Breast epithelium (tissue), 4 donors: ENCODE measurements at regions not wholly inside any gene's neighbourhood (a gene's known extent, or its start where the extent isn't known, plus 50 kb on each side); places are given as distances from the start of the nearest gene placed in this dataset.

Experiments
- DNase-seq, 2 donors: peaks; one replicate each; pipeline ENCODE4 v3.0.0-alpha.2; 2019; ENCODE audit warnings: low spot score in 2 of 2
- H3K27ac ChIP-seq, 2 donors: fragments of 200-600 bp; sonication (generic) in 1 of 2; one replicate each; pipeline ENCODE4 v1.5.1; 2016 to 2019; ENCODE audit warnings: mild to moderate bottlenecking in 1 of 2
- H3K27me3 ChIP-seq, 2 donors: fragments of 200-600 bp; sonication (generic) in 1 of 2; one replicate each; pipeline versions ENCODE4 v1.5.1 to v1.6.0; 2017 to 2019; ENCODE audit warnings: control low read depth in 1 of 2, mild to moderate bottlenecking in 1 of 2
- H3K36me3 ChIP-seq: fragments of 200-600 bp; one replicate; pipeline ENCODE4 v1.5.1; 2019
- H3K4me1 ChIP-seq, 2 donors: fragments of 200-600 bp; sonication (generic); one replicate each; pipeline ENCODE4 v1.5.1; 2016 to 2019; ENCODE audit warnings: control low read depth in 1 of 2
- H3K4me3 ChIP-seq, 3 donors: fragments of 200-600 bp; sonication (generic); 1 replicate in 2 of 3; 2 replicates in 1 of 3; pipeline ENCODE4 v1.5.1; 2016 to 2019; ENCODE audit warnings: mild to moderate bottlenecking in 3 of 3, moderate library complexity in 2 of 3
- H3K9me3 ChIP-seq, 2 donors: fragments of 200-600 bp; sonication (generic) in 1 of 2; one replicate each; pipeline ENCODE4 v1.5.1; 2016 to 2019; ENCODE audit warnings: control low read depth in 1 of 2
- POLR2A ChIP-seq: fragments of 450-650 bp; IDR thresholded peaks from one replicate; pipeline ENCODE4 v1.6.1; 2016; ENCODE audit warnings: antibody characterized with exemption, mild to moderate bottlenecking, moderate library complexity
- POLR2AphosphoS5 ChIP-seq, 3 donors: sonication (generic); formaldehyde crosslinking; IDR thresholded peaks; one replicate each; pipeline ENCODE4 v1.6.1; 2017; ENCODE audit warnings: antibody characterized with exemption in 3 of 3
- intact Hi-C: fragments of 100-400 bp; cut with DNase I; formaldehyde crosslinking; loops from one replicate; pipeline ENCODE4 v1.15.1; 2023; ENCODE audit warnings: low total_unique reads
- TF ChIP-seq, protein P1 (sequence below), 3 donors: fragments of 450-650 bp; IDR thresholded peaks; one replicate each; pipeline ENCODE4 v1.5.1; 2016 to 2017; ENCODE audit warnings: antibody characterized with exemption in 3 of 3, mild to moderate bottlenecking in 3 of 3, moderate library complexity in 3 of 3

GRCh38 chr13:82698941-82699340 is 1183.3 kb downstream of the SLITRK1 start:
- H3K9me3 ChIP-seq = no peaks in the 10 kb centered on the region
- TF ChIP-seq, protein P1, sequence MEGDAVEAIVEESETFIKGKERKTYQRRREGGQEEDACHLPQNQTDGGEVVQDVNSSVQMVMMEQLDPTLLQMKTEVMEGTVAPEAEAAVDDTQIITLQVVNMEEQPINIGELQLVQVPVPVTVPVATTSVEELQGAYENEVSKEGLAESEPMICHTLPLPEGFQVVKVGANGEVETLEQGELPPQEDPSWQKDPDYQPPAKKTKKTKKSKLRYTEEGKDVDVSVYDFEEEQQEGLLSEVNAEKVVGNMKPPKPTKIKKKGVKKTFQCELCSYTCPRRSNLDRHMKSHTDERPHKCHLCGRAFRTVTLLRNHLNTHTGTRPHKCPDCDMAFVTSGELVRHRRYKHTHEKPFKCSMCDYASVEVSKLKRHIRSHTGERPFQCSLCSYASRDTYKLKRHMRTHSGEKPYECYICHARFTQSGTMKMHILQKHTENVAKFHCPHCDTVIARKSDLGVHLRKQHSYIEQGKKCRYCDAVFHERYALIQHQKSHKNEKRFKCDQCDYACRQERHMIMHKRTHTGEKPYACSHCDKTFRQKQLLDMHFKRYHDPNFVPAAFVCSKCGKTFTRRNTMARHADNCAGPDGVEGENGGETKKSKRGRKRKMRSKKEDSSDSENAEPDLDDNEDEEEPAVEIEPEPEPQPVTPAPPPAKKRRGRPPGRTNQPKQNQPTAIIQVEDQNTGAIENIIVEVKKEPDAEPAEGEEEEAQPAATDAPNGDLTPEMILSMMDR (IDR thresholded peaks at IDR 0.05) = no peak
- H3K36me3 ChIP-seq = no peaks in the 10 kb centered on the region
- DNase-seq = no peak
- no peak overlapping the region for H3K27ac ChIP-seq
- no peaks in the 10 kb centered on the region for H3K27me3 ChIP-seq
- H3K4me3 ChIP-seq = no peak overlapping the region
- no peaks in the 10 kb centered on the region for H3K4me1 ChIP-seq
- intact Hi-C loops = no loop called here

- intact Hi-C loops = no loop called here
- Histone ChIP-seq H3K4me3 (no peak overlapping the region), H3K9me3 (no peaks in the 10 kb centered on the region), H3K27me3 (no peaks in the 10 kb centered on the region), H3K27ac (no peak overlapping the region), H3K4me1 (no peaks in the 10 kb centered on the region), H3K36me3 (no peaks in the 10 kb centered on the region)
- no peak for TF ChIP-seq POLR2AphosphoS5 (IDR thresholded peaks at IDR 0.05)
- TF ChIP-seq POLR2A = no peak
- TF ChIP-seq, protein P1 (IDR thresholded peaks at IDR 0.05) = no peak
- no peak for DNase-seq
Measured at GRCh38 chr13:82698383-82698782, 1183.9 kb downstream of the SLITRK1 start.

- Histone ChIP-seq H3K27me3 (no peaks in the 10 kb centered on the region), H3K27ac (no peak overlapping the region), H3K4me1 (no peaks in the 10 kb centered on the region), H3K9me3 (no peaks in the 10 kb centered on the region), H3K36me3 (no peaks in the 10 kb centered on the region), H3K4me3 (no peak overlapping the region)
- intact Hi-C loops = no loop called here
- TF ChIP-seq, protein P1 (IDR thresholded peaks at IDR 0.05) = no peak
- TF ChIP-seq POLR2AphosphoS5 (IDR thresholded peaks at IDR 0.05) (no peak), POLR2A (no peak)
- no peak for DNase-seq
Measured at GRCh38 chr13:82693607-82694006, 1188.7 kb downstream of the SLITRK1 start.

DNA sequence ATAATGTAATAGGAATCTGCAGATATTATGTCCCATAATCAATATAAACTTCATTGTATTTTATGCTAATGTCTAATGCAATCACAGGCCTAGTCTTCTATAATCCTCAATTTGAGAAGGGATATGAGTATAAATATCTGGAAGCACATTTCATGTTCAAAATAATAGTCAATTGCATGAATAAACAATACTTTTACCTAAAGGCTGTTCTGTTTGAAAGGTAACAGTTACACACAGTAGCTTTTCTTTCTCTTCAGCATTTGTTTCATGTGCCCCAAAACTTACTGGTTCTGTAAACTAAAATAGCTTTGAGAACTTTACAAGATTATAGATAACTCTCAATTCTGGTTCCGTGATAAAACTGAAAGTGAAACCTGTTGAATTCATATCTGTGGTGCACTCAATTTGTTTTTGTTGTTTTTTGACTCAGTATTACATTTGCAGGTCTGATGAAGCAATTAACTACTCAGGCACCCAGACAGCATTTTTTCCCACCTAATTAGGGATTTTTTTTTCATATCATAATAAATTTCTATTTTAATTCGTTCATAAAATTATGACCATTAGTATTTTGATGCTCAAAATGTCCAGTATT is 1193.8 kb downstream of the SLITRK1 start:
- H3K36me3 ChIP-seq = no peaks in the 10 kb centered on the region
- peak overlapping the region; percentile 11 to 55 (median 34) for H3K4me3 ChIP-seq
- intact Hi-C loops = no loop called here
- H3K9me3 ChIP-seq = no peaks in the 10 kb centered on the region
- H3K27me3 ChIP-seq = no peaks in the 10 kb centered on the region
- no peak overlapping the region for H3K27ac ChIP-seq
- TF ChIP-seq POLR2A (no peak), POLR2AphosphoS5 (IDR thresholded peaks at IDR 0.05) (no peak)
- TF ChIP-seq, protein P1 (IDR thresholded peaks at IDR 0.05) = no peak
- no peak for DNase-seq
- H3K4me1 ChIP-seq = no peaks in the 10 kb centered on the region

GRCh38 chr13:82687884-82688283 is 1194.4 kb downstream of the SLITRK1 start:
- Histone ChIP-seq H3K4me1 (no peaks in the 10 kb centered on the region), H3K4me3 (peak overlapping the region in 1 of 3 donors; percentile 34), H3K9me3 (no peaks in the 10 kb centered on the region), H3K27me3 (no peaks in the 10 kb centered on the region), H3K36me3 (no peaks in the 10 kb centered on the region), H3K27ac (no peak overlapping the region)
- no peak for DNase-seq
- intact Hi-C loops = no loop called here
- TF ChIP-seq POLR2AphosphoS5 (IDR thresholded peaks at IDR 0.05) = no peak
- TF ChIP-seq POLR2A = no peak
- TF ChIP-seq, protein P1 (IDR thresholded peaks at IDR 0.05) = no peak
